Hindlimb muscle (tissue), 1 donor: ENCODE measurements at regions not wholly inside any gene's neighbourhood (a gene's known extent, or its start where the extent isn't known, plus 50 kb on each side); places are given as distances from the start of the nearest gene placed in this dataset.
"Not testable (repeated sequence)": the region's sequence is repeated elsewhere in the genome, so short reads cannot be mapped to it uniquely, and the experiment has no call there.

Source experiments
- DNase-seq: peaks from one replicate; pipeline ENCODE4 v3.0.0-alpha.2; 2013

- DNase-seq, result peak; percentile 0
These were observed 214.7 kb upstream of the PLPPR1 start for GRCh38 chr9:100813871-100814270.

GRCh38 chr9:100819980-100820379 is 208.5 kb upstream of the PLPPR1 start:
- DNase-seq, result no peak

GRCh38 chr9:100833035-100833434 is 195.5 kb upstream of the PLPPR1 start:
- DNase-seq, result not testable (repeated sequence)

- no peak for DNase-seq
These were observed 189.7 kb upstream of the PLPPR1 start for GRCh38 chr9:100838857-100839256.

- no peak for DNase-seq
These were observed 179.8 kb upstream of the PLPPR1 start for GRCh38 chr9:100848726-100849125.

GRCh38 chr9:100852088-100852487 is 176.4 kb upstream of the PLPPR1 start:
- no peak for DNase-seq

- DNase-seq, result no peak
These were observed 172.3 kb upstream of the PLPPR1 start for GRCh38 chr9:100856238-100856637.

- DNase-seq, result no peak
These were observed 163.4 kb upstream of the PLPPR1 start for GRCh38 chr9:100865111-100865510.

- no peak for DNase-seq
These were observed 162.9 kb upstream of the PLPPR1 start for GRCh38 chr9:100865648-100866047.

GRCh38 chr9:100869326-100869725 is 159.2 kb upstream of the PLPPR1 start:
- DNase-seq, result no peak

- DNase-seq, result no peak
These were observed 148.6 kb upstream of the PLPPR1 start for GRCh38 chr9:100879884-100880283.

- DNase-seq, result no peak
These were observed 148.2 kb upstream of the PLPPR1 start for GRCh38 chr9:100880284-100880683.

- DNase-seq, result no peak
These were observed 144.0 kb upstream of the PLPPR1 start for GRCh38 chr9:100884518-100884917.

GRCh38 chr9:100890321-100890720 is 138.2 kb upstream of the PLPPR1 start:
- DNase-seq, result no peak

GRCh38 chr9:100911273-100911672 is 117.3 kb upstream of the PLPPR1 start:
- DNase-seq, result no peak

- DNase-seq, result no peak
These were observed 115.3 kb upstream of the PLPPR1 start for GRCh38 chr9:100913257-100913656.

GRCh38 chr9:100914266-100914665 is 114.3 kb upstream of the PLPPR1 start:
- DNase-seq, result no peak

GRCh38 chr9:100919506-100919905 is 109.0 kb upstream of the PLPPR1 start:
- no peak for DNase-seq

- DNase-seq, result no peak
These were observed 102.2 kb upstream of the PLPPR1 start for GRCh38 chr9:100926366-100926765.

GRCh38 chr9:100927763-100928162 is 100.8 kb upstream of the PLPPR1 start:
- DNase-seq, result no peak

GRCh38 chr9:100933656-100934055 is 94.9 kb upstream of the PLPPR1 start:
- DNase-seq, result no peak

- DNase-seq, result no peak
These were observed 91.1 kb upstream of the PLPPR1 start for GRCh38 chr9:100937382-100937781.

- no peak for DNase-seq
These were observed 90.0 kb upstream of the PLPPR1 start for GRCh38 chr9:100938507-100938906.

GRCh38 chr9:100939636-100940035 is 88.9 kb upstream of the PLPPR1 start:
- DNase-seq, result no peak

- no peak for DNase-seq
These were observed 69.3 kb upstream of the PLPPR1 start for GRCh38 chr9:100959226-100959625.
